IMR-90 (cell line): ENCODE measurements at regions not wholly inside any gene's neighbourhood (a gene's known extent, or its start where the extent isn't known, plus 50 kb on each side); places are given as distances from the start of the nearest gene placed in this dataset.

Source experiments
- ATAC-seq: fragments of 200-7000 bp; cut with Tn5 transposase; 2 replicates; pipeline ENCODE4 v1.9.1; 2020; ENCODE audit warnings: low read depth, mild to moderate bottlenecking, moderate library complexity
- BruUV-seq: library from RNA; stranded (reverse); fragments of 400-500 nt; replicated peaks from 2 replicates; lab custom pipeline; 2021; lab: Mats Ljungman, UMichigan
- CTCF ChIA-PET: fragments of 300-600 bp; formaldehyde crosslinking; extraction: SDS; loops from one replicate; lab custom pipeline; 2021; ENCODE audit warnings: antibody characterized with exemption; lab: Yijun Ruan, JAX
- POLR2A ChIA-PET: fragments of 300-600 bp; sonication (Branson Sonifier 250); formaldehyde crosslinking; loops from one replicate; lab custom pipeline; 2022; ENCODE audit warnings: antibody characterized with exemption; ENCODE audit not compliant: unreplicated experiment; lab: Charles Lee
- DNase-seq: peaks from one replicate; pipeline ENCODE4 v3.0.0; 2013
- H2AFZ ChIP-seq: replicated peaks from 2 replicates; pipeline ENCODE3; 2013; ENCODE audit warnings: low read length, mild to moderate bottlenecking; ENCODE audit not compliant: poor library complexity
- H2AK5ac ChIP-seq: 2 replicates; pipeline ENCODE4 v1.6.1; 2013; ENCODE audit warnings: low read depth, low read length, inconsistent platforms
- H2AK9ac ChIP-seq: replicated peaks from 2 replicates; pipeline ENCODE3; 2013; ENCODE audit warnings: mild to moderate bottlenecking, low read depth, low read length, moderate library complexity; ENCODE audit not compliant: poor library complexity
- H2BK120ac ChIP-seq: 2 replicates; pipeline ENCODE4 v1.6.1; 2013; ENCODE audit warnings: low read depth, low read length, inconsistent platforms
- H2BK15ac ChIP-seq: 3 replicates; pipeline ENCODE4 v1.6.1; 2013; ENCODE audit warnings: low read depth, low read length, inconsistent platforms
- H2BK20ac ChIP-seq: 2 replicates; pipeline ENCODE4 v1.6.1; 2013; ENCODE audit warnings: low read depth, mild to moderate bottlenecking, inconsistent platforms, low read length, moderate library complexity
- H2BK5ac ChIP-seq: 2 replicates; pipeline ENCODE4 v1.6.1; 2013; ENCODE audit warnings: mild to moderate bottlenecking, low read depth, low read length, inconsistent platforms; ENCODE audit not compliant: poor library complexity, severe bottlenecking
- H3K14ac ChIP-seq: replicated peaks from 2 replicates; pipeline ENCODE4 v1.6.1; 2013; ENCODE audit warnings: low read depth, low read length, inconsistent platforms
- H3K18ac ChIP-seq: 2 replicates; pipeline ENCODE4 v1.6.1; 2013; ENCODE audit warnings: low read depth, low read length, control low read depth
- H3K23ac ChIP-seq: 2 replicates; pipeline ENCODE4 v1.6.1; 2013; ENCODE audit warnings: low read depth, low read length, inconsistent platforms
- H3K27ac ChIP-seq: 2 replicates; pipeline ENCODE4 v1.5.1; 2013; ENCODE audit warnings: mild to moderate bottlenecking, control low read depth, low read length; ENCODE audit not compliant: insufficient read depth
- H3K27me3 ChIP-seq: 2 replicates; pipeline ENCODE4 v1.6.1; 2013; ENCODE audit warnings: low read length; ENCODE audit not compliant: control insufficient read depth, insufficient read depth
- H3K36me3 ChIP-seq: 2 replicates; pipeline ENCODE4 v1.6.1; 2013; ENCODE audit warnings: low read length, mixed read lengths; ENCODE audit not compliant: control insufficient read depth, insufficient read depth
- H3K4ac ChIP-seq: 2 replicates; pipeline ENCODE4 v1.6.1; 2013; ENCODE audit warnings: low read depth, low read length, inconsistent platforms
- H3K4me1 ChIP-seq: 2 replicates; pipeline ENCODE4 v1.6.1; 2013; ENCODE audit warnings: low read length, mixed read lengths; ENCODE audit not compliant: control insufficient read depth, insufficient read depth
- H3K4me2 ChIP-seq: 2 replicates; pipeline ENCODE4 v1.6.1; 2013; ENCODE audit warnings: low read depth, mild to moderate bottlenecking, control low read depth, low read length, moderate library complexity
- H3K4me3 ChIP-seq: 2 replicates; pipeline ENCODE4 v1.5.1; 2013; ENCODE audit warnings: low read depth, mild to moderate bottlenecking, control low read depth, low read length, moderate library complexity; ENCODE audit not compliant: insufficient read depth
- H3K56ac ChIP-seq: 2 replicates; pipeline ENCODE4 v1.6.1; 2013; ENCODE audit warnings: low read length, inconsistent platforms; ENCODE audit not compliant: insufficient read depth; ENCODE audit errors: extremely low read depth
- H3K79me1 ChIP-seq, 2 experiments: 2 replicates each; pipeline ENCODE4 v1.6.1; 2013; ENCODE audit warnings: low read length in 2 of 2, inconsistent platforms in 1 of 2, low read depth in 1 of 2
- H3K9ac ChIP-seq: 2 replicates; pipeline ENCODE4 v1.6.1; 2013; ENCODE audit warnings: low read depth, low read length, control low read depth
- H3K9me1 ChIP-seq: 2 replicates; pipeline ENCODE4 v1.6.1; 2013; ENCODE audit warnings: low read length, inconsistent platforms; ENCODE audit not compliant: insufficient read depth
- H3K9me3 ChIP-seq: 2 replicates; pipeline ENCODE4 v1.6.1; 2013; ENCODE audit warnings: low read length; ENCODE audit not compliant: control insufficient read depth, insufficient read depth
- H4K20me1 ChIP-seq: 2 replicates; pipeline ENCODE4 v1.6.1; 2013; ENCODE audit warnings: low read length, inconsistent platforms; ENCODE audit not compliant: insufficient read depth
- H4K5ac ChIP-seq: 2 replicates; pipeline ENCODE4 v1.6.1; 2013; ENCODE audit warnings: mild to moderate bottlenecking, low read depth, low read length, control low read depth
- H4K8ac ChIP-seq, 2 experiments: 2 replicates each; pipeline ENCODE4 v1.6.1; 2013; ENCODE audit warnings: low read depth in 2 of 2, low read length in 2 of 2, control low read depth in 1 of 2, inconsistent platforms in 1 of 2
- H4K91ac ChIP-seq: 2 replicates; pipeline ENCODE4 v1.6.1; 2013; ENCODE audit warnings: low read depth, low read length, inconsistent platforms; ENCODE audit not compliant: insufficient read depth
- BHLHE40 ChIP-seq: fragments of 150-350 bp; IDR thresholded peaks from 2 replicates; pipeline ENCODE4 v1.6.1; 2016; ENCODE audit warnings: mild to moderate bottlenecking, low read depth, low read length
- CHD1 ChIP-seq: IDR thresholded peaks from 2 replicates; pipeline ENCODE4 v1.6.1; 2012; ENCODE audit warnings: low read depth, low read length, improper control_type of control experiment
- FOS ChIP-seq: fragments of 150-350 bp; IDR thresholded peaks from 2 replicates; pipeline ENCODE4 v1.6.1; 2016; ENCODE audit warnings: low read depth, low read length
- MAFK ChIP-seq: IDR thresholded peaks from 2 replicates; pipeline ENCODE4 v1.6.1; 2012; ENCODE audit warnings: low read depth, low read length, improper control_type of control experiment
- MAZ ChIP-seq: IDR thresholded peaks from 2 replicates; pipeline ENCODE4 v1.6.1; 2012; ENCODE audit warnings: low read depth, mild to moderate bottlenecking, low read length, improper control_type of control experiment, moderate library complexity, borderline replicate concordance
- MXI1 ChIP-seq: IDR thresholded peaks from 2 replicates; pipeline ENCODE4 v1.6.1; 2012; ENCODE audit warnings: low read depth, mild to moderate bottlenecking, low read length, moderate library complexity, borderline replicate concordance
- NFE2L2 ChIP-seq: fragments of 150-350 bp; IDR thresholded peaks from 2 replicates; pipeline ENCODE4 v1.6.1; 2016; ENCODE audit warnings: low read depth, mild to moderate bottlenecking, low read length
- POLR2A ChIP-seq: IDR thresholded peaks from 2 replicates; pipeline ENCODE4 v1.6.1; 2012; ENCODE audit warnings: mild to moderate bottlenecking, low read depth, low read length
- RCOR1 ChIP-seq: IDR thresholded peaks from 2 replicates; pipeline ENCODE4 v1.6.1; 2012; ENCODE audit warnings: mild to moderate bottlenecking, low read length, improper control_type of control experiment; ENCODE audit not compliant: insufficient replicate concordance
- WGBS, 2 experiments: methylation state at CpG; one replicate each; pipeline versions ENCODE4 v1.1.5 to v1.1.7; 2013; ENCODE audit warnings: missing lambda C conversion rate in 2 of 2; ENCODE audit not compliant: insufficient read length in 1 of 2; ENCODE audit errors: extremely low coverage in 2 of 2; 5-methylcytosine and 5-hydroxymethylcytosine counted together
- dilution Hi-C: fragments of 300-500 bp; cut with HindIII; formaldehyde crosslinking; loops from one replicate; pipeline ENCODE4 v1.14.3; 2018; ENCODE audit warnings: low sequenced_read_pairs; ENCODE audit not compliant: unreplicated experiment
- in situ Hi-C: fragments of 300-500 bp; cut with MboI; formaldehyde crosslinking; loops from 3 replicates; pipeline ENCODE4 v1.14.3; 2019; ENCODE audit warnings: low sequenced_read_pairs, inconsistent platforms, mixed read lengths
- intact Hi-C: fragments of 100-400 bp; cut with micrococcal nuclease; formaldehyde crosslinking; loops from 2 replicates; pipeline ENCODE4 v1.10.0; 2022
- TF ChIP-seq, protein P1 (sequence below): fragments of 150-350 bp; IDR thresholded peaks from 2 replicates; pipeline ENCODE4 v1.6.1; 2016; ENCODE audit warnings: low read depth, mild to moderate bottlenecking, low read length, moderate library complexity, borderline replicate concordance
- TF ChIP-seq, protein P2 (sequence below): fragments of 150-350 bp; IDR thresholded peaks from 2 replicates; pipeline ENCODE4 v1.6.1; 2017; ENCODE audit warnings: mild to moderate bottlenecking, antibody characterized with exemption, low read length, low read depth
- TF ChIP-seq, protein P3 (sequence below): conservative IDR thresholded peaks from 2 replicates; pipeline ENCODE4 v1.5.1; 2012; ENCODE audit warnings: mild to moderate bottlenecking, low read depth, low read length, improper control_type of control experiment

DNA sequence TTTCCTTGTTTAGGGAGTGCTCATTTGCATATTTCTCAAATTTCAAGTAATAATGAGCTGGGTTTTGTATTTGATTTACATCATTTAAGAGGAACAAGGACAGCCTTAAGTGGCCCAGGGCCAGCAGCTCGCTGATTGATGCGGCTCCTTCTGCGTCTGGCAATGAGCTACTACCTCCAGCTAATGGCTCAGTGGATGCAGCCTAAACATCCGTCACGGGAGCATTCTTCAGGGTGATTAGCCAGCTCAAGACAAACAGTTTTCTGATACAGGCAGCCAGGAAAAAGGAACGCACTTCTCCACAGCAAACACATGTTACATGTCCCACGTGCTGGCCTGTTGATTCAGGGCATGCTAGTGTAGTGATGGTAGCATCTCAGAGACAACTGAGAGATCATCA is 169.3 kb upstream of the TCERG1L start:
- no TSS peak for BruUV-seq
- no peak overlapping the region for H3K56ac ChIP-seq
- no peak overlapping the region for H3K4me3 ChIP-seq
- DNase-seq (no peak), ATAC-seq (no peak)
- no peak overlapping the region for H3K27ac ChIP-seq
- POLR2A ChIA-PET: no interaction called here
- no peak overlapping the region for H2BK120ac ChIP-seq
- no peak overlapping the region for H4K8ac ChIP-seq
- no peak overlapping the region for H3K14ac ChIP-seq
- no CpG with 5 or more reads among the region's 7 CpGs for WGBS, 2 experiments
- H2AK5ac ChIP-seq: no peak overlapping the region
- dilution Hi-C loops (no loop called here), intact Hi-C loops (no loop called here), in situ Hi-C loops (no loop called here)
- TF ChIP-seq CHD1 (no peak), NFE2L2 (no peak), MAZ (no peak), FOS (no peak), BHLHE40 (no peak), MXI1 (no peak), RCOR1 (no peak), MAFK (no peak), POLR2A (no peak)
- TF ChIP-seq, protein P1, sequence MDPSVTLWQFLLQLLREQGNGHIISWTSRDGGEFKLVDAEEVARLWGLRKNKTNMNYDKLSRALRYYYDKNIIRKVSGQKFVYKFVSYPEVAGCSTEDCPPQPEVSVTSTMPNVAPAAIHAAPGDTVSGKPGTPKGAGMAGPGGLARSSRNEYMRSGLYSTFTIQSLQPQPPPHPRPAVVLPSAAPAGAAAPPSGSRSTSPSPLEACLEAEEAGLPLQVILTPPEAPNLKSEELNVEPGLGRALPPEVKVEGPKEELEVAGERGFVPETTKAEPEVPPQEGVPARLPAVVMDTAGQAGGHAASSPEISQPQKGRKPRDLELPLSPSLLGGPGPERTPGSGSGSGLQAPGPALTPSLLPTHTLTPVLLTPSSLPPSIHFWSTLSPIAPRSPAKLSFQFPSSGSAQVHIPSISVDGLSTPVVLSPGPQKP: no peak
- TF ChIP-seq, protein P2, sequence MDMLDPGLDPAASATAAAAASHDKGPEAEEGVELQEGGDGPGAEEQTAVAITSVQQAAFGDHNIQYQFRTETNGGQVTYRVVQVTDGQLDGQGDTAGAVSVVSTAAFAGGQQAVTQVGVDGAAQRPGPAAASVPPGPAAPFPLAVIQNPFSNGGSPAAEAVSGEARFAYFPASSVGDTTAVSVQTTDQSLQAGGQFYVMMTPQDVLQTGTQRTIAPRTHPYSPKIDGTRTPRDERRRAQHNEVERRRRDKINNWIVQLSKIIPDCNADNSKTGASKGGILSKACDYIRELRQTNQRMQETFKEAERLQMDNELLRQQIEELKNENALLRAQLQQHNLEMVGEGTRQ: no peak
- TF ChIP-seq, protein P3, sequence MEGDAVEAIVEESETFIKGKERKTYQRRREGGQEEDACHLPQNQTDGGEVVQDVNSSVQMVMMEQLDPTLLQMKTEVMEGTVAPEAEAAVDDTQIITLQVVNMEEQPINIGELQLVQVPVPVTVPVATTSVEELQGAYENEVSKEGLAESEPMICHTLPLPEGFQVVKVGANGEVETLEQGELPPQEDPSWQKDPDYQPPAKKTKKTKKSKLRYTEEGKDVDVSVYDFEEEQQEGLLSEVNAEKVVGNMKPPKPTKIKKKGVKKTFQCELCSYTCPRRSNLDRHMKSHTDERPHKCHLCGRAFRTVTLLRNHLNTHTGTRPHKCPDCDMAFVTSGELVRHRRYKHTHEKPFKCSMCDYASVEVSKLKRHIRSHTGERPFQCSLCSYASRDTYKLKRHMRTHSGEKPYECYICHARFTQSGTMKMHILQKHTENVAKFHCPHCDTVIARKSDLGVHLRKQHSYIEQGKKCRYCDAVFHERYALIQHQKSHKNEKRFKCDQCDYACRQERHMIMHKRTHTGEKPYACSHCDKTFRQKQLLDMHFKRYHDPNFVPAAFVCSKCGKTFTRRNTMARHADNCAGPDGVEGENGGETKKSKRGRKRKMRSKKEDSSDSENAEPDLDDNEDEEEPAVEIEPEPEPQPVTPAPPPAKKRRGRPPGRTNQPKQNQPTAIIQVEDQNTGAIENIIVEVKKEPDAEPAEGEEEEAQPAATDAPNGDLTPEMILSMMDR: no peak
- peaks cover 45% of the 10 kb centered on the region for H3K9me3 ChIP-seq
- H2AFZ ChIP-seq: no peak overlapping the region
- no peak overlapping the region for H3K9ac ChIP-seq
- H3K79me1 ChIP-seq: no peaks in the 10 kb centered on the region
- no peaks in the 10 kb centered on the region for H3K9me1 ChIP-seq
- no peak overlapping the region for H2AK9ac ChIP-seq
- no peak overlapping the region for H3K23ac ChIP-seq
- CTCF ChIA-PET: no interaction called here
- no peaks in the 10 kb centered on the region for H3K36me3 ChIP-seq
- H4K91ac ChIP-seq: no peak overlapping the region
- no peaks in the 10 kb centered on the region for H3K27me3 ChIP-seq
- H3K4me2 ChIP-seq: no peak overlapping the region
- H3K4me1 ChIP-seq: no peaks in the 10 kb centered on the region
- no peaks in the 10 kb centered on the region for H4K20me1 ChIP-seq
- no peak overlapping the region for H4K5ac ChIP-seq
- H2BK5ac ChIP-seq: no peak overlapping the region
- no peak overlapping the region for H3K18ac ChIP-seq
- H2BK15ac ChIP-seq: no peak overlapping the region
- no peak overlapping the region for H3K4ac ChIP-seq
- no peak overlapping the region for H2BK20ac ChIP-seq
